Dedifferentiated amniotic fluid mesenchymal stem cell (primary cell): ENCODE measurements at regions not wholly inside any gene's neighbourhood (a gene's known extent, or its start where the extent isn't known, plus 50 kb on each side); places are given as distances from the start of the nearest gene placed in this dataset.
"Not testable (repeated sequence)": the region's sequence is repeated elsewhere in the genome, so short reads cannot be mapped to it uniquely, and the experiment has no call there.

Experiments
- DNase-seq: peaks from one replicate; pipeline ENCODE4 v3.0.0-alpha.2; 2016; ENCODE audit errors: extremely low spot score

- DNase-seq: no peak
These were observed 115.2 kb upstream of the MDFIC start for GRCh38 chr7:114806590-114807162.

- DNase-seq: no peak
These were observed 109.3 kb upstream of the MDFIC start for GRCh38 chr7:114812570-114812969.

GRCh38 chr7:114813624-114814023, 108.3 kb upstream of the MDFIC start:
- DNase-seq: no peak

DNA sequence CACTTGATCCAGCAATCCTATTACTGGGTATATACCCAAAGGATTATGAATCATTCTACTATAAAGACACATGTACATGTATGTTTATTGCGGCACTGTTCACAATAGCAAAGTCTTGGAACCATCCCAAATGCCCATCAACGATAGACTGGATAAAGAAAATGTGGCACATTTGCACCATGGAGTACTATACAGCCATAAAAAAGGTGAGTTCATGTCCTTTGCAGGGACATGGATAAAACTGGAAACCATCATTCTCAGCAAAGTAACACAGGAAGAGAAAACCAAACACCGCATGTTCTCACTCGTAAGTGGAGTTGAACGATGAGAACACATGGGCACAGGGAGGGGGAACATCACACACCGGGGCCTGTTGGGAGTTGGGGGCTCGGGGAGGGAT, 104.9 kb upstream of the MDFIC start:
- DNase-seq: not testable (repeated sequence)

- no peak for DNase-seq
These were observed 103.4 kb upstream of the MDFIC start for GRCh38 chr7:114818501-114818900.

DNA sequence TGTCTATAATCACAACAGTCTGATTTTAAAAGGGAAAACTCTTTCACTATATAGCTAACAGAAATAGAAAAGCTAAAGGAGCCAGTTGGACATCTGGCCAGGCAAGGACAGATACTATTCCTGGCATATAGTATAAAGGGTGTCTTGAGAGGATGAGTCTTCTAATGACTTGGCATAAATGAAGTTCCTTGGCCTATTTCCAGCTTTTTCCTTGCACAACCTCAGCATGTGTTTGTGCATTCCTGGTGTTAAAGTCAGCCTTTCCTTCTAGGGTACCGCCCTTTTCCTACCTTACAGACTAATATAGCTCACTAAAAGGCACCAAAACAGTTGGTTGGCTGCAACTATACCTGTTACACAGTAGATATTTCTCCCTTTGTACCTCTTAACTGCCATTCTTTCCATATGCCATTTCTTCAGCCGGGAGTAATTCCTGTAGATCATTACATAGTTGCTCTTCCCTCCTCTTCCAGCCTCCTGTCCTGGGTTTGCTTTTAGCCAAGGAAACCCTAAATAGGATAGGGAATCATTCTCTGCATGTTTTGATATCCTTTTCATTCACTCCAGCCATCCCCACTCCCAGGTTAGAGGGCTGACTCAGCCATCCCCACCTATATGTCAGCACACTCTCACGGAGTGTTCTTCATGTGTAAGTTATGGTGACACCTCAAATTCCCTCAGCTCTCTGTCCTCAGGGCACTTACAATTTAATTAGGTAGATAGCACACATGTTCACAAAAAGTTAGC, 102.1 kb upstream of the MDFIC start:
- DNase-seq: peak; percentile 89

GRCh38 chr7:114821030-114821900, 100.6 kb upstream of the MDFIC start:
- DNase-seq: no peak

- DNase-seq: no peak
These were observed 99.8 kb upstream of the MDFIC start for GRCh38 chr7:114822131-114822530.

DNA sequence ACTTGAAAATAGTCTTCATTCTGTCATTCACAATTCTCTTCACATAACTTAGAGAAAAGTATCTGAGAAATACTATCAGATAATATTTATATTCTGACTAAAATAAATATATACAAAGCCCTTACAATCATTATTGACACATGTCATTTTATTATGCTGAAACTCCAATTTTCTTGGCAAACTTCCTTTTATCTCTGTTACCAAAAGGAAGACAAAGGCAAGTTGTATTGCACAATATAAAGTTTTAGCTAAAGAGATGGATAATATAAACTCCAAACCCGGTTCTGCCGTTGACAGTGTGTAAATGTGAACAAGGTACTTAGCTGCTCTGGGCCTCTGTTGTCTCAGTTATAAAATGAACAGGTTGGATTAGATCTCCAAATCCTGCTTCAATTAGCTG, 99.0 kb upstream of the MDFIC start:
- DNase-seq: no peak

GRCh38 chr7:114823290-114823689, 98.6 kb upstream of the MDFIC start:
- DNase-seq: no peak

GRCh38 chr7:114825423-114825951, 96.4 kb upstream of the MDFIC start:
- no peak for DNase-seq

- no peak for DNase-seq
These were observed 90.9 kb upstream of the MDFIC start for GRCh38 chr7:114830952-114831351.

- DNase-seq: no peak
These were observed 88.8 kb upstream of the MDFIC start for GRCh38 chr7:114832906-114833595.

DNA sequence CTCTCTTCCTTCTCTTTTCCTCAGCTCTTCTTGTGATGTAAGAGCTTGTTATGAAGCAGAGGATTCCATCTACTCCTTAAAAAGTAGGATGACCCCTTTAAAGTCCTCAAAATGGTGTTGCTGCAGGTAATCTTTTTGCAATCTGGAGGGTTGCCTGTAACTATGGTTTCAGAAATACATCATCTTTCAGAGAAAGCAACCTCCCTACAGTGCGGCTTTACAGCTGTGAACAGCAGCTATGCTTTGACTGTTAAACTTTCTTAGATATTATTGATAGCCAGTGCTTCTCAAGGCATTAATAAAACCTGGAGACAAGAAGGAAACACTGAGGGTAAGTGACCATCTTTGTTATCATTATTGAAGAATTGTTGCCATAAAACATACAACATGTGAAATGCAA, 86.6 kb upstream of the MDFIC start:
- DNase-seq: no peak

GRCh38 chr7:114835861-114836260, 86.0 kb upstream of the MDFIC start:
- DNase-seq: no peak

GRCh38 chr7:114842551-114843065, 79.3 kb upstream of the MDFIC start:
- no peak for DNase-seq

GRCh38 chr7:114843102-114843501, 78.8 kb upstream of the MDFIC start:
- DNase-seq: no peak

GRCh38 chr7:114851406-114852061, 70.4 kb upstream of the MDFIC start:
- DNase-seq: no peak

- no peak for DNase-seq
These were observed 69.6 kb upstream of the MDFIC start for GRCh38 chr7:114852293-114852692.

GRCh38 chr7:114853189-114853588, 68.7 kb upstream of the MDFIC start:
- DNase-seq: no peak

GRCh38 chr7:114854369-114854768, 67.5 kb upstream of the MDFIC start:
- no peak for DNase-seq
